ENCODE measurements at regions not wholly inside any gene's neighbourhood (a gene's known extent, or its start where the extent isn't known, plus 50 kb on each side); places are given as distances from the start of the nearest gene placed in this dataset.

DNA sequence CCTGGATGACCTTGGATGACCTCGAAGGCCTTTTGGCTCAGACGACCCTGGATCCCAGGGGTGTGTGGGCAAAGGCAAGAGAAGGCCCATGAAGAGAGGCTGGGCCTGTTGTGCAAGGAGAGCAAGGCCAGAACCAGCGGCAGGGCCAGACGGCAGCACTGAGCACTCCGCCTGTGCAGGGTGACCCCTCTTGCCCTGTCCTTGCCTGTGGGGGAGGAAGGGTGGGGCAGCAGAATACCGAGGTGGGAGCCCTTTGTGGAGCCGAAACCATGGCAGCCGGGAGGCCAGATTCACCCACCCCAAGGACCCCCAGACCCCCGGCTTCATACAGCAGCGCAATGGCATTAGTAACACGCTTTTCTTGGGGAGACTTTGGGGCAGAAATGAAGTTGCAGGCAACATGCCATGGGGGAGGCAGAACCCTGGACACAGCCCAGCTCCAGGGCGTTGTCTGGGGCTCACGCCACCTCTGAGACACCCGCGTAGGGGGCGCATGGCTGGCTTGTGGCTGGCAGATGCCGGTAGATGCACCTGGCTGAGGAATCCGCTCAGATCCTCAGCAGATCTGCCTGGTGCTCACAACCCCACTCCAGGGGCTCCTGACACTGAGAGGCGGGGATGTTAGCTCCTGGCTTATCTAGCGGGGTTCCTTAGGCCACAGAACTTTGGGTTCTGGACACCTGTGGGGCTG, 114.5 kb downstream of the FAM53A start:
- no peak for TF ChIP-seq EZH2 (IDR thresholded peaks at IDR 0.05; ENCODE audit: borderline replicate concordance, low read depth, low read length, poor library complexity, severe bottlenecking)
- TF ChIP-seq, protein P1, sequence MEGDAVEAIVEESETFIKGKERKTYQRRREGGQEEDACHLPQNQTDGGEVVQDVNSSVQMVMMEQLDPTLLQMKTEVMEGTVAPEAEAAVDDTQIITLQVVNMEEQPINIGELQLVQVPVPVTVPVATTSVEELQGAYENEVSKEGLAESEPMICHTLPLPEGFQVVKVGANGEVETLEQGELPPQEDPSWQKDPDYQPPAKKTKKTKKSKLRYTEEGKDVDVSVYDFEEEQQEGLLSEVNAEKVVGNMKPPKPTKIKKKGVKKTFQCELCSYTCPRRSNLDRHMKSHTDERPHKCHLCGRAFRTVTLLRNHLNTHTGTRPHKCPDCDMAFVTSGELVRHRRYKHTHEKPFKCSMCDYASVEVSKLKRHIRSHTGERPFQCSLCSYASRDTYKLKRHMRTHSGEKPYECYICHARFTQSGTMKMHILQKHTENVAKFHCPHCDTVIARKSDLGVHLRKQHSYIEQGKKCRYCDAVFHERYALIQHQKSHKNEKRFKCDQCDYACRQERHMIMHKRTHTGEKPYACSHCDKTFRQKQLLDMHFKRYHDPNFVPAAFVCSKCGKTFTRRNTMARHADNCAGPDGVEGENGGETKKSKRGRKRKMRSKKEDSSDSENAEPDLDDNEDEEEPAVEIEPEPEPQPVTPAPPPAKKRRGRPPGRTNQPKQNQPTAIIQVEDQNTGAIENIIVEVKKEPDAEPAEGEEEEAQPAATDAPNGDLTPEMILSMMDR (conservative IDR thresholded peaks at IDR 0.05; ENCODE audit: low read depth, low read length) = no peak

All from A673 (cell line).